HS-27A (cell line): ENCODE measurements at regions not wholly inside any gene's neighbourhood (a gene's known extent, or its start where the extent isn't known, plus 50 kb on each side); places are given as distances from the start of the nearest gene placed in this dataset.

Source experiments
- DNase-seq: peaks from one replicate; pipeline ENCODE4 v3.0.0-alpha.2; 2012; ENCODE audit warnings: low read depth, missing footprints

DNA sequence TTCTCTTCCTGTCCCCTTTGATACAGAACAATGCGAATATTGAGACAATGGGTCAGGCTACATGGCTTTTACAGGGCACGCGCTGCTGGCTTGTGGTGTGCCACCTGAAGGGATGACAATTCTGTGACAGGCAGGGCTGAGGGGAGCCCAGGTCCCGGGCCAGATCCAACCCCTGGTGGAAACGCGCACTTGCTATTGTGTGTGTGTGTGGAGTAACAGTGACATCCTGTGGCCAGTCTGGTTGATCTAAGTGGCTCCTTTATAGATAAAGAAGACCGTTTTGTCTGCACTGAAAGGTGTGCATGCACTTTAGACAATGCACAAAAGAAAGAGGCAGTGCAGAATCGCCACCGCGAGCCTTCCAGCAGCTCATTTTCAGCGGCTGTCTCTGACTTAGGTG lies 273.6 kb downstream of the HRH4 start:
- no peak for DNase-seq

DNA sequence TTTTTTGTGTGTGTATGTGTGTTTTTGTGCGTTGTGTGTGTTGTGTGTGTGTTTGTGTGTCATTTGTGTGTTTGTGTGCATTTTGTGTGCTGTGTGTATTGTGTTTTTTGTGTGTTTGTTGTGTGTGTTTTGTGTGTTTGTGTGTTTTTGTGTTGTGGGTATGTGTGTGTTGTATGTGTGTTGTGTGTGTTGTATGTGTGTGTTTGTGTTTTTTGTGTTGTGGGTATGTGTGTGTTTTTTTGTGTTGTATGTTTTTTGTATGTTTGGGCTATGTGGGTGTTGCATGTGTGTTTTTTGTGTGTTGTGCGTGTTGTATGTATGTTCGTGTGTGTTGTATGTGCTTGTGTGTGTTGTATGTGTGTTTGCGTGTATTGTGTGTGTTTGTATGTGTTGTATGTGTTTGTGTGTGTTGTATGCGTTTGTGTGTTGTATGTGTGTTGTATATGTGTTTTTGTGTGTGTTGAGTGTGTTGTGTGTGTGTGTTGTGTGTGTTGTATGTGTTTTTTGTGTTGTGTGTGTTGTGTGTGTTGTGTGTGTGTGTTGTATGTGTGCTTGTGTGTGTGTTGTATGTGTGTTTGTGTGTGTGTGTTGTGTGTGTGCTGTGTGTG lies 275.3 kb downstream of the HRH4 start:
- DNase-seq = no peak

GRCh38 chr18:24736662-24737330 lies 276.4 kb downstream of the HRH4 start:
- no peak for DNase-seq

- no peak for DNase-seq
Measured at GRCh38 chr18:24740829-24741228, 280.4 kb downstream of the HRH4 start.

DNA sequence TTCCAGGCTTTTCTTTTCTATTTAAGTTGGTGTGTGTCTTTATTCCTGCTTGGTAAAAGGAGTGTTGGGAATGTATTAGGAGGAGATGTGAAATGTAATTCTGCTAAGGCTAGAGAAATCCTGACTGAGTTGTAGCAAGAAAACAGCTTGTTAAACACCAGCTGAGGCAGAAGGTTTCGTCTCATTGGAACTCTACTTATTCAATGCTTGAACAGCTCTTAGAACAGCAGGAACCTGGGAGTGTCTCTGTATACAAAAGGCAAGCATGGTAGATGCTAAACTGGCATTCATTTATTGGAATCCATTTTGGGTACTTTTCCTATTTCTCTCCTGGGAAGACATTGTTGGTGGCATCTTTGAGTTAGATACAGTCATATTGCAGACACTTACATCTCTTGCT lies 280.9 kb downstream of the HRH4 start:
- DNase-seq = no peak

GRCh38 chr18:24741965-24742724 lies 281.7 kb downstream of the HRH4 start:
- DNase-seq = peak; percentile 35

DNA sequence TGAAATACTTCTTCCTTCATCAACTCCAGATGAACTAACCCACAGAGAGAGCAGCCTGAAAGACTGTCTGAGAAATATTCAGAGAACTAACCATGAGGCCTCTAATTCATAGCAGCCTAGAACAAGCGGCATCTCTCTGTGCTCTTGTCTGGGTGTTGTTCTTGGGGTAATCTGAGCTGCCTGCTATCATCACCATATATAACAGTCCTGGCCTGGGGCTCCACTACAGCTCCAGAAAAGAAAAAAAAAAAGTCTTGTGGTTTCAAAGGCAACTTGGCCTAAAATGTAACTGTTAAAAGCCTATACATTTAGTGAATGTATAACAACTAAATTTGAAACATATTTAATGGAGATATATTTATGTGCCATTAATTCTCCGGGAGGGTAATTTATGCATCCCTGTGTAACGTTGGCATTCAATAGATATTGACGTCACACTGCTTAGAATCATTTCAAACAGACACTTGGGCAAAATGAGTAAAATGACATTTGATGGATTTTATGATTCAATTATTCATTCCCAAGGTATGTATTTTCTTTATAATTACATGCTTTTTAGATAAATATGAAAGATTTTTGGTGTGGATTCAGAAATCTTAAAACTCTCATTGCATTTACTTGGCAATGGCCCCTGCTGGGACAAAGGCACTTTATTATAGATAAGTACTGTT lies 294.3 kb downstream of the HRH4 start:
- DNase-seq = no peak

- DNase-seq = no peak
Measured at GRCh38 chr18:24756385-24756784, 295.9 kb downstream of the HRH4 start.

GRCh38 chr18:24757134-24757533 lies 296.7 kb downstream of the HRH4 start:
- DNase-seq = no peak

GRCh38 chr18:24761765-24762164 lies 301.3 kb downstream of the HRH4 start:
- DNase-seq = no peak

DNA sequence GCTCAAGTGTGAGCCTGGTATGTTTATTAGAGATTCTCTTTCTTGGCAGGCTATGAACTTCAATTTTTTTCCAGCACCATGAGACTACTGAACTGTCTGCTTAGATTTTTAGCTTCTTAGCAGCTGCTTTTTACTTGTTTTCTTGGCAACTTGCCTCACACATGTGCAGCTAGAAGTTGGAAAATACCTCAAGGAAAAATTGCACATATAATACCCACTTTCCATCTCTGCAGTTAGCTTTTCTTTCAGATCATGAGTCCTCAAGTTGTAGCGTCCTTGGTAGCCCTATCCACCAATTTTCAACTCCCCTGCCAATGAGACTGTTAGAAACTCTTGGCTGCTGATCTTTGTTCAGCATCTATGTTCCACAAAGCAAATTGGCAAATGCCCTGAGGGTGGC lies 302.1 kb downstream of the HRH4 start:
- DNase-seq = no peak

DNA sequence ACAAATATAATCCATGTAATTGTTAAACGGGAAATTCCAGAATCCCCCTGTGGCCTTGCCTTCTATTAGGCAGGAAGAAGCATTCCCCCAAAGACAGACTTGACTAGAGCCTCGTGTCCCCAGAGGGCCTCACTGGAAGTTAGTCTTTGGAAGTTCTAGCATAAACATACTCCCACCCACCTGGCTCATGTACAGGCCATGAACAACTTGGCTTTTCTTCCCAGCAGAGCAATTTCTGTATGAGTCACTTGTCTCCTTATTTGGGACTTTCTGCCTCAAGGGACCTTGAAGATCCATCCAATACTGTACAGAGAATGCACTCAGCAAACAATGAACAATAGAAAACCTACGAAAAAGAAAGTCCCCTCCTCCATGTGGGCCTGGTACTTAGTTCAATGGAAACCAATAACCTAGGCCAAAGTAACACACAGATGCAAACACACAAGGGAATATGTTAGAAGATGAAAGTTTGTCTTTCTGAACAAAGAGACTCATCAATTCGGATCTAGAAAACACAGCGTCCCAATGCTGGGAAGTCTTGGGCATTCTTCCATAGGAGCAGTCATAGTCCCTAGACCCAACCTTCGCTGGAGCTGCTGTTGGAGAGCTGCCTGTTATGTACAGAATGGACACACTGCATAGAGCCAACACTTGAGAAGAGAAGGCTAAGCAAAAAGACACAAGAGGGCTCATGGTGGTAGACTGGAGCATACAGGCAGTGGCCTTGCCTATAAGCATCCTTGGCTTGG lies 303.5 kb downstream of the HRH4 start:
- no peak for DNase-seq

- DNase-seq = no peak
Measured at GRCh38 chr18:24764766-24765165, 304.3 kb downstream of the HRH4 start.

GRCh38 chr18:24766376-24766775 lies 305.9 kb downstream of the HRH4 start:
- DNase-seq = peak; percentile 34

DNA sequence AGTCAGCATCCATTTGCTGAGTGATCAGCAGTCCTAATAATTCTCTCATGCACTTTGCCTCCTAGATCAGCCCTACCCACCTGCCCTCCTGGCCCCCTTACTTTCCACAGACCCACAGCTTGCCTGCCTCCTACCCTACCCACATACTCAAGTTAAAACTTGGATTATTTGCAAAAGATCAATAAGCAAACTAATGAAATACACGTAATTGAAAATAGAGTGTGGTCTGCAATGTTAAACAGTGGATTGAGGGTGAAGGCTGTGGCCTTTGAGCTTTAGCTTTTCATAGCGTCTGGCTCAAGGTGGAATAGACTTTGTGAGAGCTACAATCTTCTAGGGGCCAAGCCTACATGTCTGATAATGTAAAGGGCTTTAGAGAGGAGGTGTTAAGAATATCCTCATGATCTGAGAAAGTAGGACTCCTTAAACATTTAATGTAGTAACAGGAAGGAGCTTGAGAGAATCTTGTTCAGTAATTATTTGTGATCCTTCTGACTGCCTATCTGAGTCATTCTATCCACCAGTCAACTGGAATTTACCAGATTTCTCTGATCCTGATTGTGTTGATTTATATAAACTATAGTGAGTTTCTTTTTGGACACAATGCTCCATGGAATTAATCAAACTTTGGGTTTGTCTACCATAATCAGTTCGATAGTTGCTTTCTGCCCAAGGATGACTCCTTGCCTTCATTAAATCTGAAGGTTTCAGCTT lies 310.0 kb downstream of the HRH4 start:
- DNase-seq = no peak

DNA sequence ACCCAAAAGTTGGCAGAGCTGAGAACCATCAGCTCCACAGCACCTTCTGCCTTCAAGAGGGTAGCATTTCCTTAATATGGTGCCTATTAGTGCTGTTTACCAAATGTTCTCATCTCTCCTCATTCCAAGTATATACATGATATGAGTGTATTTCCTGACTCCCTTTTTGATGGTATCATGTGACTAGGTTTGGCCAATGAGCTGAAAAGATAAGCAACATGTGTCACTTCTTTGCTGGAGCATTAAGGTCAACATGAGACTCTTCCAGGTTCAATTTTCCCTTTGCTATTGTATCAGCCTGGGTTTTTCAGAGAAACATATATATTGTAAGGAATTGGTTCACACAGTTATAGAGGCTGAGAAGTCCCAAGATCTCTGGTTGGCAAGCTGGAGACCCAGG lies 310.9 kb downstream of the HRH4 start:
- no peak for DNase-seq

DNA sequence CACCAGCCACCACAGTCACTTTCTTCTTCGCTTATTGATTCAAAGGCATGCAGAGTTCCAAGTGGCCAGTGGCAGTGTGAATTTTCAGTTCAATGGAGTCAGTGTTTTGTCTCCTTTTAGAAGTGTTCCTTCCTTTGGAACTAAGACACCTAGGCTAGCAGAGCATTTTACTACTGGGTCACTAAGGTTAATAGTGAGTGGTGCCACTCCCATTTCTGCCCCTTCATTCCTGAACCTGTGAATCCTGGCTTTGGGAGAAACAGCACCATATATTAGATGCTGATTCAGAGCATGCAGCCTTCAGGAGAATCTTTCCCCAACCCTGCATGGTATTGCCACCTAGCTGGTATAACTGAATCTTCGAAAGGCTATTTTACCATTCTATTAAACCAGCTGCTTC lies 312.7 kb downstream of the HRH4 start:
- no peak for DNase-seq

DNA sequence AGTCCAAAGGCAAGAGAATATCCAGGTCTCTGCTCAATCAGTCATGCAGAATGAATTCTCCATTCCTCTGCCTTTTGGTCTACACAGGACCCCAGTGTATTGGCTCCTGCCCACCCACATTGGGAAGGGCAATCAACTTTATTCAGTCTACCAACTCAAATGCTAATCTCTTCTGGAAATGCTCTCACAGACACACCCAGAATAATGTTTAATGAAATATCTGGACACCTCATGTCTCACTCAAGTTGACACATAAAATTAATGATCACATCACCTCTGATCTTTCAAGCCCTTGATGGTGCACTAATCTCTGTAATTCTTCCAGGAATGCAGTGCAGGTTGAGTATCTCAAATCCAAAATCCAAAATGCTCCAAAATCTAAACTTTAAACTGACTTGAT lies 315.6 kb downstream of the HRH4 start:
- DNase-seq = no peak

DNA sequence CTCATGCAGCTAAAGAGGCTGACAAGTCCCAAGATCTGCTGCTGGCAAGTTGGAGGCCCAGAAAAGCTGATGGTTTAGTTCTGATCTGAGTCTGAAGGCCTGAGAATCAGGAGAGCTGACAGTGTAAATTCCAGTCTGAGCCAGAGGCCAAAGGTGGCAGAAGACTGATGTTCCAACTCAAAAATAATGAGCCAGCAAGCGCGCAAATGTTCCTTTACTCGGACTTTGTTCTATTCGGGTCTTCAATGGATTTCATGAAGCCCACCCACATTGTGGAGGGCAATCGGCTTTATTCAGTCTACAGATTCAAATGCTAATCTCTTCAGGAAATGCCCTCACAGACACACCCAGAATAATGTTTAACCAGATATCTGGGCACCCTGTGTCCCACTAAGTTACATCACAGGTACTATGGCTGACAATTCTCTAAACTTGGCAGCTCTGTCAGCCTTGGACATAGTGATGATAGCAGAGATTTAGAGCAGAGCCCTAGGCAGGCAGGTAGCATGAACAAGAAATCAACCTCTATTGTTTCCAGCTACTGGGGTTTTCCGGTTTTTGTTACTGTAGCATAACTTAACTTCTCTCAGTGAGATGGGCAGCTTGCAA lies 318.5 kb downstream of the HRH4 start:
- no peak for DNase-seq

- no peak for DNase-seq
Measured at GRCh38 chr18:24782566-24782965, 322.1 kb downstream of the HRH4 start.

- no peak for DNase-seq
Measured at GRCh38 chr18:24785019-24785418, 324.6 kb downstream of the HRH4 start.
